ENCODE measurements at regions not wholly inside any gene's neighbourhood (a gene's known extent, or its start where the extent isn't known, plus 50 kb on each side); places are given as distances from the start of the nearest gene placed in this dataset.

GRCh38 chr12:124622331-124622730 lies 54.9 kb upstream of the NCOR2 start:
- in situ Hi-C loops (cut with MboI), result no loop called here
- CTCF ChIA-PET, result no interaction called here
- intact Hi-C loops (cut with micrococcal nuclease; ENCODE audit: unreplicated experiment), result no loop called here

More at GRCh38 chr12:124622331-124622730, 54.9 kb upstream of the NCOR2 start:
- H3K4me2 ChIP-seq (ENCODE audit: control insufficient read depth, insufficient read depth), result no peak overlapping the region
- DNase-seq (ENCODE audit: low read depth, low spot score) (no peak), ATAC-seq (no peak), FAIRE-seq (no peak)
- H3K9ac ChIP-seq (ENCODE audit: control insufficient read depth, insufficient read depth, low read length), result no peak overlapping the region
- ChIA-PET POLR2A (no interaction called here), RAD21 (ENCODE audit: unreplicated experiment) (no interaction called here), SMC1A (ENCODE audit: uncharacterized antibody, unreplicated experiment) (no interaction called here)
- no peak overlapping the region for H3K27ac ChIP-seq (ENCODE audit: control insufficient read depth, insufficient read depth)
- H3K4me3 ChIP-seq, result no peak overlapping the region
- WGBS (ENCODE audit: insufficient coverage, insufficient replicate concordance, low lambda C conversion rate, missing lambda C conversion rate), result 14% methylated on average over 7 of the region's 7 CpGs
- TF ChIP-seq TCF12 (IDR thresholded peaks at IDR 0.05; ENCODE audit: low read depth, low read length) (no peak), MTA3 (IDR thresholded peaks at IDR 0.05; ENCODE audit: borderline replicate concordance, low read length) (no peak), TBL1XR1 (IDR thresholded peaks at IDR 0.05; ENCODE audit: low read depth, low read length) (no peak), E2F4 (IDR thresholded peaks at IDR 0.05; ENCODE audit: low read depth, low read length) (no peak), ESRRA (IDR thresholded peaks at IDR 0.05; ENCODE audit: low read length) (no peak), BCLAF1 (IDR thresholded peaks at IDR 0.05) (no peak), GATAD2B (conservative IDR thresholded peaks at IDR 0.05; ENCODE audit: low read depth) (no peak), WRNIP1 (IDR thresholded peaks at IDR 0.05; ENCODE audit: borderline replicate concordance, low read depth, low read length) (no peak), ZZZ3 (IDR thresholded peaks at IDR 0.05; ENCODE audit: control insufficient read depth, insufficient read length, low read depth) (no peak)
- H3K9me3 ChIP-seq (replicated peaks; ENCODE audit: control insufficient read depth, insufficient read depth, low read length), result no peaks in the 10 kb centered on the region; the same call in 2 of the 3 replicates
- H3K36me3 ChIP-seq (ENCODE audit: control insufficient read depth in 2 of 2, insufficient read depth in 2 of 2, low read length in 1 of 2), result no peaks in the 10 kb centered on the region
- no peaks in the 10 kb centered on the region for H3K79me2 ChIP-seq (ENCODE audit: control insufficient read depth, insufficient read depth, low read length)
- no peaks in the 10 kb centered on the region for H3K27me3 ChIP-seq (replicated peaks in 1 of 2; ENCODE audit: control insufficient read depth in 2 of 2, insufficient read depth in 2 of 2, low read length in 1 of 2)
- no peak overlapping the region for H2AFZ ChIP-seq (ENCODE audit: control insufficient read depth, low read depth, low read length)
- H4K20me1 ChIP-seq (ENCODE audit: control insufficient read depth, insufficient read depth), result no peaks in the 10 kb centered on the region
- no TSS peak for BruUV-seq (replicated peaks)
- H3K4me1 ChIP-seq (ENCODE audit: control insufficient read depth, insufficient read depth, low read length), result no peaks in the 10 kb centered on the region
